ENCODE measurements at regions not wholly inside any gene's neighbourhood (a gene's known extent, or its start where the extent isn't known, plus 50 kb on each side); places are given as distances from the start of the nearest gene placed in this dataset.

DNA sequence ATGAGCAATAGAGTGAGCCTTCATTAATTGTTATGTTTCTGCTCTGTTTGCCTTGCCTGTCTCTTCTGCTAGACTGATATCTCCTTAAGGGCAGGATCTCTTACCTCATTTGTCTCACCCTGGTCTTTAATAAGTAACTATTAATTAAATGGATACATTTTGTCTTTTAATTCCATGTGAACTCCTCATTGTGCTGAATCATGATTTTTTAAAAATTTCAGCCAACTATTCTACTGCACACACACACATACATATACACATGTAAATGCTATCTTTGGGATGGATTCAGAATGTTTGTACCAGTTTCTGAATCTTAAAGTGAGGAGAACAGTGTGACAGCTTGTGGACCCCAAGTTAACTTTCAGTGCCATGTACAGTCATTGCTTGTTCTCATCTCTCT is 731.1 kb upstream of the MAP3K7 start:
- no peak for TF ChIP-seq POLR2AphosphoS5 (IDR thresholded peaks at IDR 0.05; ENCODE audit: low read depth)
- TF ChIP-seq, protein P1, sequence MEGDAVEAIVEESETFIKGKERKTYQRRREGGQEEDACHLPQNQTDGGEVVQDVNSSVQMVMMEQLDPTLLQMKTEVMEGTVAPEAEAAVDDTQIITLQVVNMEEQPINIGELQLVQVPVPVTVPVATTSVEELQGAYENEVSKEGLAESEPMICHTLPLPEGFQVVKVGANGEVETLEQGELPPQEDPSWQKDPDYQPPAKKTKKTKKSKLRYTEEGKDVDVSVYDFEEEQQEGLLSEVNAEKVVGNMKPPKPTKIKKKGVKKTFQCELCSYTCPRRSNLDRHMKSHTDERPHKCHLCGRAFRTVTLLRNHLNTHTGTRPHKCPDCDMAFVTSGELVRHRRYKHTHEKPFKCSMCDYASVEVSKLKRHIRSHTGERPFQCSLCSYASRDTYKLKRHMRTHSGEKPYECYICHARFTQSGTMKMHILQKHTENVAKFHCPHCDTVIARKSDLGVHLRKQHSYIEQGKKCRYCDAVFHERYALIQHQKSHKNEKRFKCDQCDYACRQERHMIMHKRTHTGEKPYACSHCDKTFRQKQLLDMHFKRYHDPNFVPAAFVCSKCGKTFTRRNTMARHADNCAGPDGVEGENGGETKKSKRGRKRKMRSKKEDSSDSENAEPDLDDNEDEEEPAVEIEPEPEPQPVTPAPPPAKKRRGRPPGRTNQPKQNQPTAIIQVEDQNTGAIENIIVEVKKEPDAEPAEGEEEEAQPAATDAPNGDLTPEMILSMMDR (IDR thresholded peaks at IDR 0.05; ENCODE audit: insufficient read depth, low read length) = no peak
